Skeletal muscle tissue (tissue), 3 donors: ENCODE measurements at regions not wholly inside any gene's neighbourhood (a gene's known extent, or its start where the extent isn't known, plus 50 kb on each side); places are given as distances from the start of the nearest gene placed in this dataset.
"Not testable (repeated sequence)": the region's sequence is repeated elsewhere in the genome, so short reads cannot be mapped to it uniquely, and the experiment has no call there.

Experiments used
- H3K27ac ChIP-seq: one replicate; pipeline ENCODE4 v1.7.0; 2013; ENCODE audit warnings: mild to moderate bottlenecking, low read depth, low read length, inconsistent platforms
- H3K27me3 ChIP-seq, 3 donors: one replicate each; pipeline ENCODE4 v1.7.0; 2013; ENCODE audit warnings: low read length in 3 of 3; ENCODE audit not compliant: control insufficient read depth in 3 of 3, insufficient read depth in 3 of 3
- H3K36me3 ChIP-seq, 3 donors: one replicate each; pipeline ENCODE4 v1.7.0; 2013; ENCODE audit warnings: low read length in 3 of 3; ENCODE audit not compliant: control insufficient read depth in 3 of 3, insufficient read depth in 3 of 3
- H3K4me1 ChIP-seq, 3 donors: one replicate each; pipeline ENCODE4 v1.7.0; 2013; ENCODE audit warnings: low read length in 3 of 3, mild to moderate bottlenecking in 3 of 3; ENCODE audit not compliant: control insufficient read depth in 3 of 3, insufficient read depth in 3 of 3
- H3K4me3 ChIP-seq, 3 donors: one replicate each; pipeline ENCODE4 v1.7.0; 2013; ENCODE audit warnings: low read length in 3 of 3
- H3K9ac ChIP-seq, 3 donors: one replicate each; pipeline ENCODE4 v1.7.0; 2013; ENCODE audit warnings: low read length in 3 of 3, mild to moderate bottlenecking in 3 of 3, moderate library complexity in 2 of 3, low read depth in 1 of 3
- H3K9me3 ChIP-seq, 3 donors: one replicate each; pipeline ENCODE4 v1.7.0; 2013; ENCODE audit warnings: low read length in 3 of 3; ENCODE audit not compliant: control insufficient read depth in 3 of 3
- donor health status: Osteomylitis.

DNA sequence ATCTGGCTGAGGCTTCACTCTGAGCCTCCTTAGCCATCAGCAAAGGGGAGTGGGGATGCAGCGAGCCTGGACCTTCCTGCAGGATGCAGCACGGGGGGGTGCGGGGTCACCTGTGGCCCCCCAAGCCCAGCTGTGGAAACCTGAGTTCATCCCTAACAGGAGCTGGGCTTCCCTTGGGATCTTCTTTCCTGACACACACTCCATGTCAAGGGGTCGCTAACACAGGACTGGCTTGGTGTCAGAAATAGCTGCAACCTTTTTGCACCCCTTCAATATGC, 174.7 kb downstream of the RTP5 start:
- Histone ChIP-seq H3K4me1 (no peaks in the 10 kb centered on the region), H3K27me3 (peaks cover 54 to 73% (median 57%) of the 10 kb centered on the region in 3 donors)

DNA sequence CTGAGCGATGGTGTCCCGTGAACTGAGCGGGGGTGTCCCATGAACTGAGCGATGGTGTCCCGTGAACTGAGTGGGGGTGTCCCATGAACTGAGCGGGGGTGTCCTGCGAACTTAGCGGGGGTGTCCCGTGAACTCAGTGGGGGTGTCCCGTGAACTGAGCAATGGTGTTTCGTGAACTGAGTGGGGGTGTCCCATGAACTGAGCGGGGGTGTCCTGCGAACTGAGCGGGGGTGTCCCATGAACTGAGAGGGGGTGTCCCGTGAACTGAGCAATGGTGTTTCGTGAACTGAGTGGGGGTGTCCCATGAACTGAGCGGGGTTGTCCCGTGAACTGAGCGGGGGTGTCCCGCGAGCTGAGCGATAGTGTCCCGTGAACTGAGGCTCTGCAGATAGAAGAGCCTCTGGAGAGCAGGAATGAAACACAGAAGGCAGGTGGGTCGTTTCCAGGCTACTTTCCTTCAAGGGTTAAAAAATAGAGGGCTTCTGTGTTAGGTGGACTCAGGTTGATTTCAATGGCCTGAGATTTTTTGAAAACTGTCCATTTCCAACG, 176.1 kb downstream of the RTP5 start:
- not testable (repeated sequence) for H3K9ac ChIP-seq, H3K4me1 ChIP-seq
- peaks cover 43 to 64% (median 44%) of the 10 kb centered on the region in 3 donors for H3K27me3 ChIP-seq

More for the DNA sequence above, 174.7 kb downstream of the RTP5 start:
- no peaks in the 10 kb centered on the region for H3K36me3 ChIP-seq
- no peak overlapping the region for H3K9ac ChIP-seq
- no peaks in the 10 kb centered on the region for H3K9me3 ChIP-seq
- H3K27ac ChIP-seq = no peak overlapping the region
- H3K4me3 ChIP-seq = no peak overlapping the region

DNA sequence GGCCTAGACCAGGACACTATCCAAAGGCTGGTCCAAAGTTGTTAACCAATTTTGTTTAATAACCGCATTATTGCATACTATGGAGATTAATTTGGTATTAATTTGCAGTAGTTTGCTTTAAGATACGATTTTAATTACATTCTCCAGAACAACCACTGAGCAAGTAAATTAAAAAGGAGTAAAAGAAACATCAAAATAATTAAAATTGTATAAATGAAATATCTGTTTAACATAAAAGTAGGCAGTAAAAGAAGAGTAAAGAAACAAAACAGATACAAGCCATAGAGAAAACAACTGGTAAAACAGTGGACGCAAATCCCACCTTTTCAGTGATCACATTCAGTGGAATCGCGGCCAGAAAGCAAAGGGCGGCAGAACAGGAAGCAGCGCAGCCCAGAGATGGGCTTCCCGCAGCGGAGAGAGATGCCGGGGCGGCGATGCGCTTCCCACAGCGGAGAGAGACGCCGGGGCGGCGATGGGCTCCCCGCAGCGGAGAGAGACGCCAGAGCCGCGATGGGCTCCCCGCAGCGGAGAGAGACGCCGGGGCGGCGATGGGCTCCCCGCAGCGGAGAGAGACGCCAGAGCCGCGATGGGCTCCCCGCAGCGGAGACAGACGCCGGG, 176.8 kb downstream of the RTP5 start:
- Histone ChIP-seq H3K27me3 (peaks cover 37 to 57% (median 41%) of the 10 kb centered on the region in 3 donors), H3K9ac (no peak overlapping the region), H3K4me1 (no peaks in the 10 kb centered on the region), H3K9me3 (no peaks in the 10 kb centered on the region), H3K4me3 (no peak overlapping the region), H3K36me3 (no peaks in the 10 kb centered on the region), H3K27ac (no peak overlapping the region)

More for the DNA sequence above, 176.1 kb downstream of the RTP5 start:
- H3K27ac ChIP-seq, H3K9me3 ChIP-seq, H3K36me3 ChIP-seq, H3K4me3 ChIP-seq: not testable (repeated sequence)

DNA sequence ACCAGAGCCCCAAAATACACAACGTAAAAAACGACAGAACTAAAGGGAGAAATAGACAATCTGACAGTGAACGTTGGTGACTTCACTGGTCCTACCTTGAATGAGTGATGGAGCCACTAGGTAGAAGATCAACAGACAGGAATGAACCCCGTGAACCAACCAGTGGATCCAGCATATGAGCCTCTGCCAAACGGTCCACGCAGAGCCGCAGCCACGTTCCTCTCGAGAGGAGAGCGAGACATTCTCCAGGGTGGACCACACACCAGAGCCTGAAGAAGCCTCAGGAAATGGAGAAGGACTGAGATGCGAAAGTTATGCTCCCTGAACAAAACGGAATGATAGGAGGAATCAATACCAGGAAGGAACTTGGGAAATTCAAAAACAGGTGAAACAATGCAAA, 178.4 kb downstream of the RTP5 start:
- H3K27ac ChIP-seq = no peak overlapping the region
- no peaks in the 10 kb centered on the region for H3K4me1 ChIP-seq
- H3K4me3 ChIP-seq = no peak overlapping the region
- H3K9ac ChIP-seq = no peak overlapping the region
- H3K27me3 ChIP-seq = peaks cover 29 to 49% (median 36%) of the 10 kb centered on the region in 3 donors
- no peaks in the 10 kb centered on the region for H3K36me3 ChIP-seq
- no peaks in the 10 kb centered on the region for H3K9me3 ChIP-seq

DNA sequence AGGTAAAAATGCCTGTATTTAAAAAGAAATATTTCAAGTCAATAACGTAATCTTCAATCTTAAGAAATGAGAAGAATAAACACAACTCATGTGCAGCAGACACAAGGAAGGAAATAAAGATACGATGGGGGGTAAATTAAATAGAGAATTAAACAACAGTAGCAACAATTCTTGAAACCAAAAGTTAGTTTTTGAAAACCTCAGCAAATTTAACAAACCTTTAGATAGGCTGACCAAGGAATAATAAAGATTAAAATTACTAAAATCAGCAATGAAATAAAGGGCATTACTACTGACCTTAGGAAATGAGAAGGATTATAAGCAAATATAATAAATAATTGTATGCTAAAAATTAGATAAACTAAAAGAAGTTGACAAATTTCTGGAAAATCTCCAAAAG, 178.9 kb downstream of the RTP5 start:
- H3K36me3 ChIP-seq = no peaks in the 10 kb centered on the region
- H3K9ac ChIP-seq = no peak overlapping the region
- no peak overlapping the region for H3K27ac ChIP-seq
- no peak overlapping the region for H3K4me3 ChIP-seq
- H3K4me1 ChIP-seq = no peaks in the 10 kb centered on the region
- H3K27me3 ChIP-seq = peaks cover 26 to 44% (median 31%) of the 10 kb centered on the region in 3 donors
- H3K9me3 ChIP-seq = no peaks in the 10 kb centered on the region

DNA sequence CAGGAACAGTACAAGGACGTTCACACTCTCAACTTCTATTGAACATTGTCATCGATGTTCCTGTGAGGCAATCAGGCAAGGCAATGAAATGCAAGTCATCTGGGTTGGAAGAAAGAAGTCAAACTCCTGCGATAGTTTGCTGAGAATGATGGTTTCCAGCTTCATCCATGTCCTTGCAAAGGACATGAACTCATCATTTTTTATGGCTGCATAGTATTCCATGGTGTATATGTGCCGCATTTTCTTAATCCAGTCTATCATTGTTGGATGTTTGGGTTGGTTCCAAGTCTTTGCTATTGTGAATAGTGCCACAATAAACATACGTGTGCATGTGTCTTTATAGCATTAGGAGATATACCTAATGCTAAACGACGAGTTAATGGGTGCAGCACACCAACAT, 180.0 kb downstream of the RTP5 start:
- not testable (repeated sequence) for H3K36me3 ChIP-seq, H3K9me3 ChIP-seq

DNA sequence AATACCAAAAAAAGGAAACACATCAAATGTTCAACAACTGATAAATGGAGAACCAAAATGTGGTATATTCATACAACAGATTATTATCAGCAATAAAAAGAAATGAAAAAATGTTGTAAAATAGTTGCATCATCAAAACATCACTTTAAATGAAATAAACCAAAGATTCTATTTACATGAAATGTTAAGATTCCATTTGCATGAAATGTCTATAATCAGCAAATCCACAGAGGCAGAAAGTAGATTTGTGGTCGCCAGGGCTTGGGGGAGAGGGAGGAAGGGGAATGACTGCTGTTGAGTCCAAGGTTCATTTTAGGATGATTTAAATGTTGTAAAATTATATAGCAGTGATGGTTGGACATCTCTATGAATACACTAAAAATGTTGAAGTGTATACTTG, 181.9 kb downstream of the RTP5 start:
- H3K4me1 ChIP-seq = no peaks in the 10 kb centered on the region
- H3K4me3 ChIP-seq = no peak overlapping the region
- peaks cover 10 to 44% (median 19%) of the 10 kb centered on the region in 3 donors for H3K27me3 ChIP-seq
- H3K9me3 ChIP-seq = no peaks in the 10 kb centered on the region
- H3K27ac ChIP-seq = no peak overlapping the region
- H3K9ac ChIP-seq = no peak overlapping the region
- H3K36me3 ChIP-seq = no peaks in the 10 kb centered on the region

More for the DNA sequence above, 180.0 kb downstream of the RTP5 start:
- H3K27ac ChIP-seq, H3K9ac ChIP-seq, H3K4me3 ChIP-seq, H3K4me1 ChIP-seq: not testable (repeated sequence)
- peaks cover 18 to 42% (median 21%) of the 10 kb centered on the region in 3 donors for H3K27me3 ChIP-seq

DNA sequence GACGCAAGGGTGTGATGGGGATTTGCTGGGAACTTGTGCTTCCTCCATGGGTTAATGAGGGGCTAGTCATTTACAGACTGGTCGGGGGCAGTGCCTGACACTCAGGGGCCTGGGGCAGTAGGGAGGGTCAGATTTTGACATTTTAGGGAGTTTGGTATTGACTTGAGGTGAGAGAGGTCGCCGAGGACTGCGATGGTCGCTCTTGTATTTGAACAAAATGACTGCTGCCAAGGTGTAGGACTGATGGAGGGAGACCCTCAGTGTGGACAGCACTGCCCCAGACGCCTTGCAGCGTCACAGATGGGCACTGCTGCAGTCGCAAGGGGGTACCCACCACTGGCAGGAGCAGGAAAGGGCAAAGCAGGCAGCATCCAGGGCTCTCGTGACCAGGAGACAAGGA, 182.9 kb downstream of the RTP5 start:
- H3K27ac ChIP-seq = no peak overlapping the region
- no peaks in the 10 kb centered on the region for H3K9me3 ChIP-seq
- no peaks in the 10 kb centered on the region for H3K36me3 ChIP-seq
- no peaks in the 10 kb centered on the region for H3K4me1 ChIP-seq
- no peak overlapping the region for H3K4me3 ChIP-seq
- H3K9ac ChIP-seq = no peak overlapping the region
- H3K27me3 ChIP-seq = peaks cover 19 to 49% (median 27%) of the 10 kb centered on the region in 3 donors

DNA sequence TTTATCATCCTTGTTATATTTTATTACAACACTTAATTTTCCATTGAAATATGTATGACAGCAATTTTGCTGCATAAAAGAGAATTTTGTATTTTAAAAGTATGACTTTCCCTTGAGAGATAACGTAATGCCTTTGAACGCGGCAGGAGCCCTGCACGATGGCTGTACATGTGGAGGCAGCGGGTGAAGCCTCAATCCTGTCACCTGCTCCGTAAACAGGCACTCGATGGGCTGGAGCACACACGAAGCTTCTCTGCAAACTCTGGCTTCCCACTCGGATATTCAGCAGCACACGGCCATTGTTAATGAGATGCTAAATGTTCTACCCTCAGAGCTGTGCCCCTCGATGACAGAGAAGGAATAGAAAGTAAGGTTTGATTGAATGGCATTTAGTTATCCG, 184.4 kb downstream of the RTP5 start:
- H3K4me1 ChIP-seq = no peaks in the 10 kb centered on the region
- peaks cover 16 to 48% (median 32%) of the 10 kb centered on the region in 3 donors for H3K27me3 ChIP-seq
- no peak overlapping the region for H3K27ac ChIP-seq
- H3K9ac ChIP-seq = no peak overlapping the region
- no peaks in the 10 kb centered on the region for H3K9me3 ChIP-seq
- H3K36me3 ChIP-seq = no peaks in the 10 kb centered on the region
- H3K4me3 ChIP-seq = no peak overlapping the region

DNA sequence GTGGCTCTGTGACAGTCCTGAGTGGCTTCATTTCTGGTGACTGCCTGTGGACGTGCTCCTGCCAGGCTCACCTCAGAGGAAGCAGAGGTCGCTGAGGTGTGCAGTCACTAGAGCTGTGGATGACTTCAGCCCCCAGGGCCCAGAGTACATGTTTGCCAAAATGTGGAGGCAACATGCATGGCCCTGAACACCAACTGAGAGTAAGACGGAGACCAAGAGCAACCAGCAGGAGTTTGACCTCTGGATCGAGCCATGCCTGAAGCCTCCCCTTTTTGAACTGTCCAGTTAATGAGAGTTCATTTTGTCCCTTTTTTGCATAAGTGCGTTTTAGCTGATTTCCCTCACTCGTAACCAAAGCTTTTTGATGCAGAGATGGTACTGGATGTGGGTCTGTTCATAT, 184.9 kb downstream of the RTP5 start:
- Histone ChIP-seq H3K9me3 (no peaks in the 10 kb centered on the region), H3K36me3 (no peaks in the 10 kb centered on the region), H3K4me1 (no peaks in the 10 kb centered on the region), H3K9ac (no peak overlapping the region), H3K27ac (no peak overlapping the region), H3K4me3 (no peak overlapping the region), H3K27me3 (peaks cover 16 to 43% (median 32%) of the 10 kb centered on the region in 3 donors)
